ENCODE measurements at regions not wholly inside any gene's neighbourhood (a gene's known extent, or its start where the extent isn't known, plus 50 kb on each side); places are given as distances from the start of the nearest gene placed in this dataset.
"Not testable (repeated sequence)": the region's sequence is repeated elsewhere in the genome, so short reads cannot be mapped to it uniquely, and the experiment has no call there.

GRCh38 chr3:90056281-90057032 is 949.0 kb downstream of the EPHA3 start:
- peak in 1 of 3 donors; percentile 77 for DNase-seq

DNA sequence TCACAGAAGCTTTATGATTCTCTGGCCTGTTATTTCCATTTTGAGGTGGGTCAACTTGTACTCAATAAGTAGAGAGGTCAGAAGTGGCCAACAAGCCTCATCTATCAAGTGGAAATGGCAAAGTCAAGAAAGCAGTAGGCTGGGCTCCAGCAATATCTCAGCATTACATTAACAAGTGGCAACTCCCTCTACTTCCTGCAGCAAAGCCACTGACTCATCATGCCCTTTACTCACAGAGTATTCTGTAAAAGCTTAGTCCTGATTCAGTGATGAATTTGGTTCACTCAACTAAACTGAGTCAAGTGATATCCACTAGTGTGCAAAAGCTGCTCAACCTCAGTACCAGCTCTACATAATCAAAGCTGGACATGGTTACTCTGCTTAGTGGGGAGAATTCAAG is 954.6 kb downstream of the EPHA3 start:
- no peak for DNase-seq

DNA sequence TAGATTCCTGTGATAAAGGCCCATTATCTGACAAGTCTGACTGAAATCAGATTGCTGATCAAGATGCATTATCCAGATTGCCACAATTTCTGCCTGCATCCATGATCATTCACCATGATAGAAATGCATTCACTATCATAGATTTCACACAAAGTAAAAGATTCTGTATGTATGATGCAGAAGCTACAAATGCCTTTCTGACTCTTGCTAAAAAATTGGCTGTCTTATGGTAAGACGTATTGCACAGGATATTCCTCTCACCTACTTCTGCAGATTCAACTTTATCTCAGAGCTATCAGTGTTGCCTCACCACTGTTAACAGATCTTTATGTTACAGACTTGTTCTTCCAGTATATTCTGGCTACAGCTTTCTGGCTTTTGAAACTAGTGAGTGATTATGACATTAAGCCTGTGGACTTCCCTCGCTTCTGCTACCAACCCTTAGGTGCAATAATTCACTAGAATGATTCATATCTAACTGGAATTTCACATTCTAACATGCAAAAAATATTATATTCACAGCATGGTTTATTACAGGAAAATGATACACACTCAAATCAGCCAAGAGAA is 955.3 kb downstream of the EPHA3 start:
- DNase-seq, result peak in 1 of 3 donors; percentile 56

DNA sequence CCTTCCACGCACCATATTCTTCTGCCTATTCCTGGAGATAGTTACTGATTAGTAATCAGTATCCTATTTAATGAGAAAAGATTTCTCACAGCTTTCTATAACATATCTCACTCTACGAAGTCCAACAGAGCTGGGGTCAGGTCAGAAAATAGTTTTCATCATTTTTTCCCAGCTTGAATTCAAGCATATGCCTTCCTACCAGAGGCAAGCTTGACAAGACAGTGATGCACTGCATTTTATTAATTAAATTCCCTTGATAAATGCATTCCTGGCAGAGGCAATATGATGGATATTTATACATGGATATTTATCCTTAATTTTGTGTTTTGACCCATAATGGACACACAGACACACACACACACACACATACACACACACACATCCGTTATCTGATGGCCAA is 961.4 kb downstream of the EPHA3 start:
- DNase-seq, result no peak

DNA sequence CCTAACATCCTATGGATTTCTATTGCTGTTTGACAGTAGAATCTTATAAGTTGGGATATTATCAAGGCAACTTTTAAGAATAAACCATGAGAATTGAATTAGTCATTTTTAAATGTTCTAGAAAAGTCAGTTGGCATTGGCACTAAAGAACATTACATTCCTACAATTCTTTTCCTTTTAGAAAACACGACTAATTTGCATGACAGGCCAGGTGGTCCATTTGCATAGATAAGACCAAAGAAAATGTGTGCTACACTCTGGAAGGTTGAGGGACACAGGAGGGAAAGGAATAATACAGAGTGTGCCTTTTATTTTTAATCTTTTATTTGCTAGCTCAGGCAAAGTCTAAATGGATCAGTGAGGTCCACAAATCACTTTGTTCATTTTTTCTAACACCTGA is 962.3 kb downstream of the EPHA3 start:
- DNase-seq, result no peak

DNA sequence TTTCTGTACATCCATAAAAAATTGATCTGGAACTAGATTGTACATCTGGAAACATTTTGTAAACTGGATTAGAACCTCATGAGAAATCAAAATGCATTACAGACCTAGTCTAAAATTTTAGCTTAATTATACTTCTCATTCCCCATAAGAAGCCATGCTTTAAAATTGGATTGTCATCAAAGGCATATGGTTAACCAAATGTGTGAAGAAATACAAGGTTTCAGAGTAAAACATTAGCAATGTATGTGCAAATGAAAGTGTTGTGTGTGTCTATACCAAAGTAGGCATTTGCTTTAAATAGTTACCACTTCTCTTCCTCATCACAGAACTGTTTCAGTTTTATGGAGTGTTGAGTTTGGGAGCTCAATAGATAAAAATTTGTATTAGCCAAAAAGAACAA is 968.7 kb downstream of the EPHA3 start:
- no peak for DNase-seq

DNA sequence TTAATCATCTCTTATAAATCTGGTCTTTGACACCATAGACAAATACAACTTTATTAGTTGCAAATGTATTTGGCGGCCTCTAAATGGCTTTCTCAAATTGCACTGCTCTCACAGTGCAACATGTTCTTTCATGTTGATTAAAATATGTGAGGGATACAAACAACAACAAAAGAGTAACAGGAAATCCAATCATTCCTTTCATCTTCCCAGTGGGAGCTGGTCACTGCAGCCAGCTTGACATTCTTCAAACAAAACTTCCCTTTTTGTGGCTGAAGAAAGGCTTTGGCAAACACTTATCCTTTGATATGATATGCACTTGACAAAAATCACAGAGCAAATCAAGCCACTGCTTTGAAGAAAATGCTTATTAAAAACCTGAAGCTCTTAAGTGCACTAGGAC is 973.6 kb downstream of the EPHA3 start:
- DNase-seq, result no peak

DNA sequence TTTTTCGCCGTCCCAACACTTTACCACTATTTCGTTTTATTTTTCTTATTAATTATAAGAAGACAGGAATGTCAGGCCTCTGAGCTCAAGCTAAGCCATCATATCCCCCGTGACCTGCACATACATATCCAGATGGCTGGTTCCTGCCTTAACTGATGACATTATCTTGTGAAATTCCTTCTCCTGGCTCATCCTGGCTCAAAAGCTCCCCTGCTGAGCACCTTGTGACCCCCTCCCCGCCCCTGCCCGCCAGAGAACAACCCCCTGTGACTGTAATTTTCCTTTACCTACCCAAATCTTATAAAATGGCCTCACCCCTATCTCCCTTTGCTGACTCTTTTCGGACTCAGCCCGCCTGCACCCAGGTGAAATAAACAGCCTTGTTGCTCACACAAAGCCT is 978.9 kb downstream of the EPHA3 start:
- not testable (repeated sequence) for DNase-seq

- DNase-seq, result no peak
Observed at GRCh38 chr3:90087703-90088102, 980.3 kb downstream of the EPHA3 start.

GRCh38 chr3:90091549-90091948 is 984.1 kb downstream of the EPHA3 start:
- peak; percentile 49 to 84 (median 66) for DNase-seq

DNA sequence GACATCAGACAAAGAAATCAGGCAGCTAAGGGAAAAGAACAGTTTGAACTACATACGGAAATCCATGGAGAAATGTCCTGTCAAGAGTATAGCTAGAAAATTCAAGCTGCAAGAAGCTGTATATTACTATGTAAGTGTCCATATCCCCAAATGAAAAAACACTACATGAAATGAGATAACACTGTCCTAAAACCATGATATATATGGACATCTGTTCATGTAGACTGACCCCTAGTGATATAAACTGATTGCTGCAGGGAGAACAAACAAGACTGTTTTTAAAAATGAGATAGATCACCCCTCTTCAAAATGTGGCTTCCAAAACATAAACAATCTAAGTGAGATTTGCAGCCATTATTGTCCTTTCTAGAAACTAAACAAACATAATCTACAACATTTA is 985.6 kb downstream of the EPHA3 start:
- DNase-seq, result peak in 2 of 3 donors; percentile 31 to 56

- DNase-seq, result peak; percentile 12 to 66 (median 13)
Observed at GRCh38 chr3:90095811-90096210, 988.4 kb downstream of the EPHA3 start.

DNA sequence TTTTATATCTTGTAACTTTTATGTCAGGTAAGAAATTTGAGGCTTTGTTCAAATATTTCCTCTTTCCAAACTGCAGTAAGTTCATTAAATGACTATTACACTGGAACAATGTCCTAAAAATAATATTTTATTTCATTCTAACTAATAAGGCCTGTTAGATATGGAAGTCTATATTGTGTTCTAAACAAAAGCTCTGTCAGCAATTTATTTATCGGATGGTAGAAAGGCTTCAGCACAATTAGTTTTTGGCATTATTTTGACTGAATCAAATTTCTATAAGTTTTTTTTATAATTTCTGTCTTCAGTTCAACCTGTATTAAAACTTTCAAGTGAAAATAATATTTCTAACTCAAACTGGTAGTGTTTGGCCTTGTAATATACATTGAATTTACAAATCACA is 992.1 kb downstream of the EPHA3 start:
- DNase-seq, result no peak

GRCh38 chr3:90102146-90102545 is 994.7 kb downstream of the EPHA3 start:
- no peak for DNase-seq

DNA sequence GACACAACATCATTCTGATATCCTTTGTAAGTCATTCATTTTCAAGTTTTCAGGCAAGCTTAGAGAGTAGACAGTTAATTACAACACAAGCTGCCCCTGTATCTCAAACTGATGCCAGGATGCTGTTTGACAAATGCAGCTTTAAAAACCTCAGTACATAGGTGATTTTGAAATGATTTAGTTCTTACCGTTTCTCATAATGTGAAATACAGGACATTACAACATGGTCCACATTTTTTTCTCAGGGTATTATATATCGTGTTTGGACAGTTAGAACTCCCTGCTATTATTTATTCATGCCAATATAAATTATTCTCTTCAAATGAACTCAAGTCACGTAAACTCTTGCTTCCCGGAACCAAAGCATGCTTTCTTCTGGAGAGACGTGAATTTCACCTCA is 1013.9 kb downstream of the EPHA3 start:
- no peak for DNase-seq

DNA sequence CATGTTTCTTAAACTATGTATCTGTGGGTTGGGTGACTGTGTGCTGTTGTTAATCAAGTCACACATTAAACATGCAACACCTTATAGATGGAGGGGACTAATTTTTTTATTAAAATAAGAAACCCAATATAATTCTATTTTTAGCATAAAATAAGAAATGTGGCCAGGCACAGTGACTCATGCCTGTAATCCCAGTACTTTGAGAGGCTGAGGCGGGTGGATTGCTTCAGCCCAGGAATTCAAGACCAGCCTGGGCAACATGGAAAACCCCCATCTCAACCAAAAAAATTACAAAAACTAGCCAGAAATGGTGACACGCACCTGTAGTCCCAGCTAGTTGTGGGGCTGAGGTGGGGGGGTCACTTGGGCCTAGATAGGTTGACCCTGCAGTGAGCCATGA is 1021.0 kb downstream of the EPHA3 start:
- DNase-seq, result no peak

GRCh38 chr3:90129730-90130129 is 1022.3 kb downstream of the EPHA3 start:
- DNase-seq, result no peak

GRCh38 chr3:90132197-90132596 is 1024.8 kb downstream of the EPHA3 start:
- no peak for DNase-seq

GRCh38 chr3:90134090-90134489 is 1026.7 kb downstream of the EPHA3 start:
- no peak for DNase-seq

- DNase-seq, result no peak
Observed at GRCh38 chr3:90136456-90137191, 1029.2 kb downstream of the EPHA3 start.

DNA sequence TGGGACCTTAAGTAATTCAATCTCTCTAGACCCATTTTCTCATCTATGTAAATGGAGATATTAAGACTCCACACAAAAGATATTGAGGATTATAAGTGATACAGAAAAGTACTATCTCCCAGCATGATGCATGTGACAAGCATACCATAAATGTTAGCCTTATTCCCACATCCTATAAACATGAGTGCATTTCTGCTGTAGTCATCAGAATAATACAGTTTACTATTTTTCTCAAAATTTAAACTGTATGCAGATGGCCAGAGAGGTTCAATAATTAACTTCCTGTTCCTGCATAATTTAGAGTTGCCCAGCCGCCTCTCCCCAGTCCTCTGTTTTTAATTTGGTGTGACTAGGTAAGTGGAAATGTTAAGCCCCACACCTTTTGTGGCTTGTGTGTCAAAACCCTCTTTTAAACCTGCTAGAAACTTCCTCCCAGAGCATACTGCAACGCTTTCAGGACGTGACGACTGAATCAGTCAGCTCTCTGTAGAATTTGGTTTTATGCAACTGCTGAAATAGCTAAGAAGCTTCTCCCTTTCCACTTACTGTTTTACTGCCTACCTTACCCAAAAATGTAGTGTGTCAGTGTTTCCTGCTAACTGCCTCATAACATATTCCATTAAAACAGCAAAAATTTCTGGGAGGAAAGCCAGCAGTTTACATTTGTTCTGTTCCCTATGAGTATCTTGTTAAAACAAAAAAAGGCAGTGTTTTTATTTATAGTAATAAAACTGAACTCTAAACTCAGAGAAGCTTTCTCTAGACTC is 1037.9 kb downstream of the EPHA3 start:
- peak; percentile 33 to 78 (median 38) for DNase-seq

- DNase-seq, result no peak
Observed at GRCh38 chr3:90180096-90180495, 1072.7 kb downstream of the EPHA3 start.
